HepG2 (cell line): ENCODE measurements at regions not wholly inside any gene's neighbourhood (a gene's known extent, or its start where the extent isn't known, plus 50 kb on each side); places are given as distances from the start of the nearest gene placed in this dataset.

Experiments
- CERS6 ChIP-seq: sonication (generic); formaldehyde crosslinking; IDR thresholded peaks from 2 replicates; pipeline ENCODE4 v1.5.0; 2020; ENCODE audit warnings: missing genetic modification reagents
- FOXK2 ChIP-seq: fragments of 450-650 bp; IDR thresholded peaks from 2 replicates; pipeline ENCODE4 v1.6.1; 2016
- NONO ChIP-seq, 2 experiments: fragments of 450-650 bp in 1 of 2; sonication (generic) in 1 of 2; formaldehyde crosslinking in 1 of 2; IDR thresholded peaks in 1 of 2; conservative IDR thresholded peaks in 1 of 2; 2 replicates each; pipeline versions ENCODE4 v1.6.1 to v1.8.0; 2017 to 2022; ENCODE audit warnings: mild to moderate bottlenecking in 1 of 2, missing genetic modification reagents in 1 of 2, moderate library complexity in 1 of 2
- PHF8 ChIP-seq: sonication (generic); formaldehyde crosslinking; IDR thresholded peaks from 2 replicates; pipeline ENCODE4 v1.5.0; 2020; ENCODE audit warnings: missing genetic modification reagents
- PRDM10 ChIP-seq: sonication (generic); formaldehyde crosslinking; IDR thresholded peaks from 2 replicates; pipeline ENCODE4 v1.4.0; 2020; ENCODE audit warnings: low read depth, missing genetic modification reagents
- RFXAP ChIP-seq: sonication (generic); formaldehyde crosslinking; IDR thresholded peaks from 2 replicates; pipeline ENCODE4 v1.4.0; 2020; ENCODE audit warnings: missing genetic modification reagents, borderline replicate concordance
- SRSF9 ChIP-seq: fragments of 200-400 bp; formaldehyde crosslinking; IDR thresholded peaks from 2 replicates; pipeline ENCODE4 v1.6.1; 2018; ENCODE audit warnings: borderline replicate concordance, mild to moderate bottlenecking, low read depth, low read length; ENCODE audit not compliant: insufficient read depth, poor library complexity, severe bottlenecking
- ZBTB37 ChIP-seq: sonication (generic); formaldehyde crosslinking; IDR thresholded peaks from 2 replicates; pipeline ENCODE4 v1.4.0; 2020; ENCODE audit warnings: mild to moderate bottlenecking, missing genetic modification reagents
- ZNF33A ChIP-seq: sonication (generic); formaldehyde crosslinking; IDR thresholded peaks from 2 replicates; pipeline ENCODE4 v1.5.1; 2020; ENCODE audit warnings: missing genetic modification reagents, mild to moderate bottlenecking, moderate library complexity, borderline replicate concordance

- no peak for TF ChIP-seq PRDM10 (CRISPR knock-in tag)
- TF ChIP-seq NONO (IDR thresholded peaks at IDR 0.05), result no peak
- no peak for TF ChIP-seq NONO (CRISPR knock-in tag; conservative IDR thresholded peaks at IDR 0.05)
- no peak for TF ChIP-seq ZBTB37
- no peak for TF ChIP-seq FOXK2
- no peak for TF ChIP-seq SRSF9
- no peak for TF ChIP-seq PHF8 (CRISPR knock-in tag)
- no peak for TF ChIP-seq RFXAP (CRISPR knock-in tag)
- no peak for TF ChIP-seq ZNF33A
- TF ChIP-seq CERS6 (CRISPR knock-in tag), result no peak
- TF ChIP-seq, all 625 proteins: peak for 0
These were observed 938.0 kb upstream of the FLRT2 start (continued) for GRCh38 chr14:84591827-84592445.
